Lung (tissue), 11 donors: ENCODE measurements at regions not wholly inside any gene's neighbourhood (a gene's known extent, or its start where the extent isn't known, plus 50 kb on each side); places are given as distances from the start of the nearest gene placed in this dataset.

ENCODE experiments used
- ATAC-seq: fragments of 200-7000 bp; cut with Tn5 transposase; one replicate; pipeline ENCODE4 v1.9.1; 2020; ENCODE audit warnings: moderate number of reproducible peaks; ENCODE audit not compliant: insufficient read depth, low FRiP score
- DNase-seq, 3 donors: peaks; one replicate each; pipeline ENCODE4 v3.0.0-alpha.2; 2013 to 2017
- H3K27ac ChIP-seq, 2 donors: one replicate each; pipeline ENCODE4 v1.5.1; 2013; ENCODE audit warnings: mild to moderate bottlenecking in 2 of 2, moderate library complexity in 2 of 2, control low read depth in 1 of 2, inconsistent platforms in 1 of 2, low read depth in 1 of 2, low read length in 1 of 2
- H3K27me3 ChIP-seq, 3 donors: one replicate each; pipeline ENCODE4 v1.5.1; 2013; ENCODE audit warnings: low read length in 2 of 3; ENCODE audit not compliant: control insufficient read depth in 3 of 3, insufficient read depth in 3 of 3
- H3K36me3 ChIP-seq, 4 donors: one replicate each; pipeline ENCODE4 v1.5.1; 2013; ENCODE audit warnings: low read length in 4 of 4, mild to moderate bottlenecking in 1 of 4, moderate library complexity in 1 of 4; ENCODE audit not compliant: control insufficient read depth in 4 of 4, insufficient read depth in 4 of 4
- H3K4me1 ChIP-seq, 5 donors: one replicate each; pipeline ENCODE4 v1.5.1; 2013; ENCODE audit warnings: low read length in 5 of 5, mild to moderate bottlenecking in 2 of 5, moderate library complexity in 1 of 5; ENCODE audit not compliant: control insufficient read depth in 5 of 5, insufficient read depth in 5 of 5
- H3K4me3 ChIP-seq: one replicate; pipeline ENCODE4 v1.5.1; 2013; ENCODE audit warnings: mild to moderate bottlenecking, control low read depth, moderate library complexity
- H3K9ac ChIP-seq, 2 donors: one replicate each; pipeline ENCODE4 v1.5.1; 2013; ENCODE audit warnings: low read length in 2 of 2, control low read depth in 1 of 2; ENCODE audit not compliant: insufficient read depth in 1 of 2
- H3K9me3 ChIP-seq, 4 donors: one replicate each; pipeline ENCODE4 v1.5.1; 2013; ENCODE audit warnings: low read length in 3 of 4, mild to moderate bottlenecking in 1 of 4, moderate library complexity in 1 of 4; ENCODE audit not compliant: control insufficient read depth in 4 of 4, insufficient read depth in 3 of 4
- WGBS, 2 donors: extraction: QIAGEN DNeasy Blood & Tissue Kit; methylation state at CpG; one replicate each; pipeline ENCODE4 v1.1.7; 2013; 5-methylcytosine and 5-hydroxymethylcytosine counted together
- TF ChIP-seq, protein P1 (sequence below): IDR thresholded peaks from 2 replicates; pipeline ENCODE4 v1.5.1; 2012; ENCODE audit warnings: mild to moderate bottlenecking; ENCODE audit errors: control extremely low read depth, extremely low read depth
- donor health status: control.
- donor health status: control.
- donor health status: Bipolar disorder and iron deficiency.
- donor health status: healthy.
- donor health status: DM: yes; HTN: yes; CAD: no.

DNA sequence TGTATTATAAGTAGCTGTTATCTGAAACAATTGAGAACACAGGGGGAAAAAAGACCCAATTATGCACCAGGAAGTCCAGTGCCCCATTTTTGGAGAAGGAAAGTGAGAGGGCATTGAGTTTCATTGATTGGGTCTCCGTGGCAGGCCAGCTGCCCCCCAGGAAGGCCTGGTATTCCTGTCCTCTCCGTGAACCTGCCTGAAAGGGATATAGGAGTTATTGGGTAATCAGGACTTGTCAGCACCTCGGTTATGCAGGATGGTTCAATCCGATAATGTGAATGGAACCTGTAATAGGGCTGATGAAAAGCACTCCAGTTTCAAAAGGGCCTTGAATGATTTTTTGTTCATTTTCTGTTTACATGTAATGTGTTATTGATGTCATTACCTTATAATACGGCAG, 122.0 kb upstream of the RARB start:
- Histone ChIP-seq H3K9ac (no peak overlapping the region), H3K4me3 (no peak overlapping the region), H3K9me3 (no peaks in the 10 kb centered on the region), H3K27ac (no peak overlapping the region), H3K4me1 (no peaks in the 10 kb centered on the region), H3K36me3 (no peaks in the 10 kb centered on the region), H3K27me3 (no peaks in the 10 kb centered on the region)
- no peak for ATAC-seq
- TF ChIP-seq, protein P1, sequence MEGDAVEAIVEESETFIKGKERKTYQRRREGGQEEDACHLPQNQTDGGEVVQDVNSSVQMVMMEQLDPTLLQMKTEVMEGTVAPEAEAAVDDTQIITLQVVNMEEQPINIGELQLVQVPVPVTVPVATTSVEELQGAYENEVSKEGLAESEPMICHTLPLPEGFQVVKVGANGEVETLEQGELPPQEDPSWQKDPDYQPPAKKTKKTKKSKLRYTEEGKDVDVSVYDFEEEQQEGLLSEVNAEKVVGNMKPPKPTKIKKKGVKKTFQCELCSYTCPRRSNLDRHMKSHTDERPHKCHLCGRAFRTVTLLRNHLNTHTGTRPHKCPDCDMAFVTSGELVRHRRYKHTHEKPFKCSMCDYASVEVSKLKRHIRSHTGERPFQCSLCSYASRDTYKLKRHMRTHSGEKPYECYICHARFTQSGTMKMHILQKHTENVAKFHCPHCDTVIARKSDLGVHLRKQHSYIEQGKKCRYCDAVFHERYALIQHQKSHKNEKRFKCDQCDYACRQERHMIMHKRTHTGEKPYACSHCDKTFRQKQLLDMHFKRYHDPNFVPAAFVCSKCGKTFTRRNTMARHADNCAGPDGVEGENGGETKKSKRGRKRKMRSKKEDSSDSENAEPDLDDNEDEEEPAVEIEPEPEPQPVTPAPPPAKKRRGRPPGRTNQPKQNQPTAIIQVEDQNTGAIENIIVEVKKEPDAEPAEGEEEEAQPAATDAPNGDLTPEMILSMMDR: no peak
- DNase-seq: no peak
- 76 to 78% methylated on average over 5 of the region's 5 CpGs for WGBS, 2 donors

DNA sequence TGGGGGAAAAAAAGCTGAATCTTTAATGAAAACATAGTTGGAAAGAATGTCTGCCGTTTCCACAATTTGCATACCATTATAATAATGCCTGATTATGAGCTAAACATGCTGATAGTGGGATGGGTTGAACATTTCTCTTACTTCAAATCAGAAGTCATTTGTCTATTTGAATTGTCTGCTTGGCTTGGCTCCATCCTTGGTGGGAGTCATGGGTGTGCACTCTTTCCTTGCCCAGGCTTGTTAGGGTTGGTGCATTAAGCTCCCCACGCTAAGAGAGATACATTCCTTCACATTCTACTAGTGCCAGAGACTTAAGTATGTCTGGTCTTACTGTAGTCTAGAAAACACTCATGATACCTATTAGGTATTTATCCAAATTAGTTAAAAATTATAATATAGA, 121.4 kb upstream of the RARB start:
- Histone ChIP-seq H3K9ac (no peak overlapping the region), H3K27me3 (no peaks in the 10 kb centered on the region), H3K4me1 (no peaks in the 10 kb centered on the region), H3K36me3 (no peaks in the 10 kb centered on the region), H3K27ac (no peak overlapping the region), H3K9me3 (no peaks in the 10 kb centered on the region), H3K4me3 (no peak overlapping the region)
- TF ChIP-seq, protein P1: no peak
- no peak for DNase-seq
- no peak for ATAC-seq
- 79 to 80% methylated on average over 2 of the region's 2 CpGs for WGBS, 2 donors

DNA sequence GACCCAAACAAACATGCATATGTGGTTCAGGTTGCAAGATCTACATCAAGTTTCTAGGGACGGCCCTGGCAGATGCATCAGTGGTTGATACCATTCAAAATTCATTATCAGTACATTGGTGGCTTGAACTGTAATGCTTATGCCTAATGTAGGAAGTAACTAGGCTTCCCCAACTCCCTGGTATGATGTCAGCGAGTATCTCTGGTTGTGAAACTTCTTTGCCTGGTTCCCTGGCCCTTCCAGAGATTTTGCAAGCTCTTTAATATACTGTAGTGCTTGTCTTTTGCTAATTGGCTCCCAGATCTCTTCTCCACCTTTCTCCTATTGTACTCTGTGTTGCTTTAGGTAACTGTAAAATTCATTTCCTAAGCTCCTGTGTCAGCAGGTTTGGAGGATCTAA, 114.8 kb upstream of the RARB start:
- Histone ChIP-seq H3K4me1 (no peaks in the 10 kb centered on the region), H3K9me3 (peaks cover 0 to 2% (median 0%) of the 10 kb centered on the region in 4 donors), H3K9ac (no peak overlapping the region), H3K27ac (no peak overlapping the region), H3K27me3 (no peaks in the 10 kb centered on the region), H3K4me3 (no peak overlapping the region), H3K36me3 (no peaks in the 10 kb centered on the region)
- 84 to 89% methylated on average over 2 of the region's 2 CpGs for WGBS, 2 donors
- DNase-seq: no peak
- TF ChIP-seq, protein P1: no peak
- ATAC-seq: no peak

DNA sequence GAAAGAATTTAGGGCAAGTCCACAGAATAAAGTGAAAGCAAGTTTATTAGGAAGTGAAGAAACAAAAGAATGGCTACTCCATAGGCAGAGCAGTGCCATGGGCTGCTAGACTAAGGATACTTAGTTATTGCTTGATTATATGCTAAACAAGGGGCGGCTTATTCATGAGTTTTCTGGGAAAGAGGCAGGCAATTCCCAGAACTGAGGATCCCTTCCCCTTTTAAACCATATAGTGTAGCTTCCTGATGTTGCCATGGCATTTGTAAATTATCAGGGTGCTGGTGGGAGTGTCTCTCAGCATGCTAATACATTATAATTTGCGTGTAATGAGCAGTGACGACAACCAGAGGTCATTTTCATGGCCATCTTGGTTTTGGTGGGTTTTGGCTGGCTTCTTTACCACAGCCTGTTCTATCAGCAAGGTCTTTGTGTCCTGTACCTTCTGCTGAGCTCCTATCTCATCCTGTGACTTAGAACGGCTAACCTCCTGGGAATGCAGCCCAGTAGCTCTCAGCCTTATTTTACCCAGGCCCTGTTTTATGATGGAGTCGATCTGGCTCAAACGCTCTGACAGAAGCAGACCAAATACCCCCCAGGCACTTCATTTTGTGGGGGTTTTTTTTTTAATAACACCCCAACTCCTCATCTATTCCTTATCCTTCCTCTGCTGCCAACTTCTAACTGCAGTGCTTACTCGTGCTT, 103.0 kb upstream of the RARB start:
- no peaks in the 10 kb centered on the region for H3K36me3 ChIP-seq
- H3K9ac ChIP-seq: no peak overlapping the region
- TF ChIP-seq, protein P1: no peak
- H3K27ac ChIP-seq: no peak overlapping the region
- peaks cover 0 to 5% (median 0%) of the 10 kb centered on the region in 5 donors for H3K4me1 ChIP-seq
- H3K9me3 ChIP-seq: peaks cover 0 to 2% (median 0%) of the 10 kb centered on the region in 4 donors
- H3K27me3 ChIP-seq: no peaks in the 10 kb centered on the region
- ATAC-seq (no peak), DNase-seq (peak in 2 of 3 donors; percentile 54 to 55)
- 81 to 93% methylated on average over 7 of the region's 7 CpGs for WGBS, 2 donors
- H3K4me3 ChIP-seq: no peak overlapping the region
